ENCODE measurements at regions not wholly inside any gene's neighbourhood (a gene's known extent, or its start where the extent isn't known, plus 50 kb on each side); places are given as distances from the start of the nearest gene placed in this dataset.

GRCh38 chr11:80898910-80899309 lies 1458.1 kb upstream of the TENM4 start:
- Histone ChIP-seq H3K4me3 (no peak overlapping the region), H3K27me3 (no peaks in the 10 kb centered on the region), H3K27ac (no peak overlapping the region), H3K4me1 (replicated peaks in 1 of 2) (no peaks in the 10 kb centered on the region), H3K9me3 (replicated peaks in 1 of 3) (no peaks in the 10 kb centered on the region), H3K36me3 (replicated peaks in 1 of 2) (no peaks in the 10 kb centered on the region)
- WGBS, 4 donors = 65 to 82% (median 78%) methylated on average over 4 of the region's 4 CpGs
- no peak for DNase-seq
- intact Hi-C loops (cut with DNase I) = no loop called here
- no peak for TF ChIP-seq POLR2A (IDR thresholded peaks at IDR 0.05)
- TF ChIP-seq CTCF (IDR thresholded peaks at IDR 0.05) = no peak

GRCh38 chr11:80886684-80887083 lies 1445.9 kb upstream of the TENM4 start:
- H3K4me3 ChIP-seq = no peak overlapping the region
- no peak overlapping the region for H3K27ac ChIP-seq
- no peaks in the 10 kb centered on the region for H3K4me1 ChIP-seq (replicated peaks in 1 of 2)
- TF ChIP-seq CTCF (IDR thresholded peaks at IDR 0.05) (no peak), POLR2A (IDR thresholded peaks at IDR 0.05) (no peak)
- no peaks in the 10 kb centered on the region for H3K27me3 ChIP-seq
- intact Hi-C loops (cut with DNase I) = no loop called here
- no peaks in the 10 kb centered on the region for H3K36me3 ChIP-seq (replicated peaks in 1 of 2)
- DNase-seq = no peak
- no peaks in the 10 kb centered on the region for H3K9me3 ChIP-seq (replicated peaks in 1 of 3)

GRCh38 chr11:80873310-80873999 lies 1432.6 kb upstream of the TENM4 start:
- H3K27me3 ChIP-seq = no peaks in the 10 kb centered on the region
- H3K4me1 ChIP-seq (replicated peaks in 1 of 2) = no peaks in the 10 kb centered on the region
- intact Hi-C loops (cut with DNase I) = no loop called here
- WGBS, 4 donors = 71 to 79% (median 75%) methylated on average over 6 of the region's 6 CpGs
- DNase-seq = no peak
- TF ChIP-seq POLR2A (IDR thresholded peaks at IDR 0.05) (no peak), CTCF (IDR thresholded peaks at IDR 0.05) (no peak)
- H3K4me3 ChIP-seq = no peak overlapping the region
- H3K27ac ChIP-seq = no peak overlapping the region
- no peaks in the 10 kb centered on the region for H3K9me3 ChIP-seq (replicated peaks in 1 of 3)
- no peaks in the 10 kb centered on the region for H3K36me3 ChIP-seq (replicated peaks in 1 of 2)

GRCh38 chr11:80872116-80872728 lies 1431.4 kb upstream of the TENM4 start:
- DNase-seq = no peak
- Histone ChIP-seq H3K27ac (no peak overlapping the region), H3K4me3 (no peak overlapping the region), H3K27me3 (no peaks in the 10 kb centered on the region), H3K9me3 (replicated peaks in 1 of 3) (no peaks in the 10 kb centered on the region), H3K4me1 (replicated peaks in 1 of 2) (no peaks in the 10 kb centered on the region), H3K36me3 (replicated peaks in 1 of 2) (no peaks in the 10 kb centered on the region)
- TF ChIP-seq POLR2A (IDR thresholded peaks at IDR 0.05) = no peak
- TF ChIP-seq CTCF (IDR thresholded peaks at IDR 0.05) = no peak
- intact Hi-C loops (cut with DNase I) = no loop called here

All from adrenal gland (tissue), 9 donors.